Sigmoid colon (tissue), 6 donors: ENCODE measurements at regions not wholly inside any gene's neighbourhood (a gene's known extent, or its start where the extent isn't known, plus 50 kb on each side); places are given as distances from the start of the nearest gene placed in this dataset.

Source experiments
- DNase-seq: peaks from one replicate; pipeline ENCODE4 v3.0.0-alpha.2; 2019
- H3K27ac ChIP-seq, 4 donors: fragments of 200-600 bp; sonication (generic); one replicate each; pipeline ENCODE4 v1.5.1; 2016 to 2019; ENCODE audit warnings: mild to moderate bottlenecking in 1 of 4
- H3K27me3 ChIP-seq, 3 donors: fragments of 200-600 bp; sonication (generic); one replicate each; pipeline ENCODE4 v1.5.1; 2019; ENCODE audit warnings: mild to moderate bottlenecking in 1 of 3
- H3K36me3 ChIP-seq, 4 donors: fragments of 200-600 bp; sonication (generic); one replicate each; pipeline ENCODE4 v1.5.1; 2016 to 2019
- H3K4me1 ChIP-seq, 4 donors: fragments of 200-600 bp; sonication (generic); one replicate each; pipeline ENCODE4 v1.5.1; 2017 to 2019
- H3K4me3 ChIP-seq, 4 donors: fragments of 200-600 bp; sonication (generic); one replicate each; pipeline ENCODE4 v1.5.1; 2017 to 2019; ENCODE audit warnings: mild to moderate bottlenecking in 2 of 4, moderate library complexity in 1 of 4
- H3K9me3 ChIP-seq, 4 donors: fragments of 200-600 bp in 3 of 4; sonication (generic) in 3 of 4; one replicate each; pipeline versions ENCODE4 v1.5.1 to v1.6.1; 2013 to 2019
- CTCF ChIP-seq, 4 experiments: fragments of 450-650 bp in 3 of 4; fragments of 200-600 bp in 1 of 4; IDR thresholded peaks; one replicate each; pipeline ENCODE4 v1.5.1; 2016 to 2019; ENCODE audit warnings: antibody characterized with exemption in 4 of 4, mild to moderate bottlenecking in 3 of 4, moderate library complexity in 2 of 4
- EP300 ChIP-seq, 4 donors: sonication (generic); formaldehyde crosslinking; IDR thresholded peaks; one replicate each; pipeline ENCODE4 v1.6.1; 2017; ENCODE audit warnings: antibody characterized with exemption in 4 of 4
- POLR2A ChIP-seq, 2 donors: fragments of 450-650 bp; IDR thresholded peaks; one replicate each; pipeline ENCODE4 v1.6.1; 2016; ENCODE audit warnings: antibody characterized with exemption in 2 of 2, mild to moderate bottlenecking in 2 of 2, moderate library complexity in 2 of 2
- POLR2AphosphoS5 ChIP-seq, 4 donors: sonication (generic); formaldehyde crosslinking; IDR thresholded peaks; one replicate each; pipeline ENCODE4 v1.6.1; 2017; ENCODE audit warnings: antibody characterized with exemption in 4 of 4
- WGBS, 2 donors: extraction: QIAGEN DNeasy Blood & Tissue Kit; methylation state at CpG; one replicate each; pipeline ENCODE4 v1.1.7; 2013; 5-methylcytosine and 5-hydroxymethylcytosine counted together
- intact Hi-C: fragments of 100-400 bp; cut with DNase I; formaldehyde crosslinking; loops from one replicate; pipeline ENCODE4 v1.15.1; 2023
- donor health status: healthy with polysubstance abuse.
- donor health status: healthy.

GRCh38 chr10:60678978-60679377, 99.3 kb upstream of the CDK1 start:
- TF ChIP-seq CTCF (IDR thresholded peaks at IDR 0.05): no peak
- Histone ChIP-seq H3K27ac (no peak overlapping the region), H3K9me3 (no peaks in the 10 kb centered on the region), H3K4me1 (no peaks in the 10 kb centered on the region), H3K27me3 (no peaks in the 10 kb centered on the region), H3K36me3 (no peaks in the 10 kb centered on the region), H3K4me3 (no peak overlapping the region)
- DNase-seq: no peak
- intact Hi-C loops: no loop called here
- WGBS, 2 donors: 89 to 94% methylated on average over 4 of the region's 4 CpGs

GRCh38 chr10:60677531-60678129, 100.6 kb upstream of the CDK1 start:
- TF ChIP-seq POLR2AphosphoS5 (IDR thresholded peaks at IDR 0.05): no peak
- Histone ChIP-seq H3K9me3 (no peaks in the 10 kb centered on the region), H3K4me1 (no peaks in the 10 kb centered on the region), H3K36me3 (no peaks in the 10 kb centered on the region), H3K4me3 (no peak overlapping the region), H3K27ac (no peak overlapping the region), H3K27me3 (no peaks in the 10 kb centered on the region)
- intact Hi-C loops: no loop called here
- no peak for DNase-seq
- 85 to 88% methylated on average over 4 of the region's 4 CpGs for WGBS, 2 donors

GRCh38 chr10:60675236-60675635, 103.0 kb upstream of the CDK1 start:
- no peak overlapping the region for H3K4me3 ChIP-seq
- TF ChIP-seq POLR2AphosphoS5 (IDR thresholded peaks at IDR 0.05): no peak
- no peak for TF ChIP-seq POLR2A (IDR thresholded peaks at IDR 0.05)
- TF ChIP-seq CTCF (IDR thresholded peaks at IDR 0.05): no peak
- no peak for TF ChIP-seq EP300 (IDR thresholded peaks at IDR 0.05)
- DNase-seq: no peak
- no peaks in the 10 kb centered on the region for H3K36me3 ChIP-seq
- intact Hi-C loops: no loop called here
- no peak overlapping the region for H3K27ac ChIP-seq
- H3K4me1 ChIP-seq: no peaks in the 10 kb centered on the region
- no peaks in the 10 kb centered on the region for H3K27me3 ChIP-seq
- H3K9me3 ChIP-seq: peaks cover 0 to 6% (median 4%) of the 10 kb centered on the region in 4 donors

DNA sequence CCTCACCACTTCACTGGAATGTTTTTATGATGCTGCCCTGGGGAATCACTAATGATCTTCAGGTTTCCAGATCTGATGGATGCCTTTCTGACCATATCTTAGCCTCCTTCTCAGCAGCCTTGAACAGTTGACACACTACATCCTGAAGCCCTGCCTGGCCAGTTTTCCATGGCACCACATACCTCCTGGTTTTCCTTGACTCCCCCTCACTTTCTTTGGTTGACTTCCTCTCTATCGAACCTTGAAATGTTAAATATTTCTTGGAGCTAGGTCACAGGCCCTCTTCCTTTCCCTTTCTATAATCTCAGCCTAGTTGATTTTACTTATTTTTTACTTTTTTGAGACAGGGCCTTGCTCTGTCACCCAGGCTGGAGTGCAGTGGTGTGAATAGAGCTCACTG, 108.8 kb upstream of the CDK1 start:
- no peak overlapping the region for H3K27ac ChIP-seq
- no peaks in the 10 kb centered on the region for H3K27me3 ChIP-seq
- no peak overlapping the region for H3K4me3 ChIP-seq
- intact Hi-C loops: no loop called here
- no peak for TF ChIP-seq POLR2A (IDR thresholded peaks at IDR 0.05)
- no peak for TF ChIP-seq EP300 (IDR thresholded peaks at IDR 0.05)
- WGBS, 2 donors: 91 to 100% methylated on average over 1 of the region's 1 CpG
- no peaks in the 10 kb centered on the region for H3K4me1 ChIP-seq
- DNase-seq: no peak
- H3K36me3 ChIP-seq: no peaks in the 10 kb centered on the region
- H3K9me3 ChIP-seq: peaks cover 0 to 6% (median 4%) of the 10 kb centered on the region in 4 donors

DNA sequence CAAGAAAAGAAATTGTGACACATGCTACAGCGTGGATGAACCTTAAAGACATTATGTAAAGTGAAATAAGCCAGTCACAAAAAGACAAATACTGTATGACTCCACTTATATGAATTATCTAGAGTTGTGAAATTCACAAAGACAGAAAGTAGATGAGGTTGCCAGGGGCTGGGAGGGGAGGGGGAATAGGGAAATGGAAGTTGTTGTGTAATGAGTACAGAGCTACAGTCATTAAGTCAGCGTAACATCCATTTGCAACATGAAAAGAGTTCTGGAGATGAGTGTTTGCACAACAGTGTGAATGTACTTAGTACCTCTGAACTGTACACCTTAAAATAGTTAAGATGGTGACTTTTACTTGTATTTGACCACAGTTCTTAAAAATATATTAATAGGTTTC, 112.1 kb upstream of the CDK1 start:
- Histone ChIP-seq H3K4me3 (no peak overlapping the region), H3K9me3 (no peaks in the 10 kb centered on the region), H3K27ac (no peak overlapping the region), H3K27me3 (no peaks in the 10 kb centered on the region), H3K36me3 (no peaks in the 10 kb centered on the region), H3K4me1 (no peaks in the 10 kb centered on the region)
- no peak for DNase-seq
- 82 to 84% methylated on average over 2 of the region's 2 CpGs for WGBS, 2 donors
- intact Hi-C loops: no loop called here
- TF ChIP-seq POLR2AphosphoS5 (IDR thresholded peaks at IDR 0.05) (no peak), POLR2A (IDR thresholded peaks at IDR 0.05) (no peak), CTCF (IDR thresholded peaks at IDR 0.05) (no peak), EP300 (IDR thresholded peaks at IDR 0.05) (no peak)

DNA sequence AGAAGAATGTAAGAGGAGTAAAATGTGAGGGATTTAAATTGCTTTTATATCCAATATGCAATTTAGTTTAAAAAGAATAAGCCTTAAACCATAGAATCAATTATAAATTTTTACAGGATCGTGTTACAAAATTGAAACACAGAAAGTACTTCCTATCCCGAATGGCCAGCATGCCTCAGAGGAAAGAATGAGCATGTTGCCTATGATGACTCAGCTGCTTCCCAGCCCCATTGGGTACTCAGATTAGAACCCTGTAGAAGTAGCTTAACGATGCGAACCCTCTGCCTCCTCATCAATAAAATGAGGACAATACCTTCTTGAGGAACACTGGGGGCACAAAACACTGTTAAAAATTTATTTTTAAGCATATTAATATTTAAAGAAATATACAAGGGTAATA, 113.4 kb upstream of the CDK1 start:
- Histone ChIP-seq H3K36me3 (no peaks in the 10 kb centered on the region), H3K27me3 (no peaks in the 10 kb centered on the region), H3K4me3 (no peak overlapping the region), H3K9me3 (no peaks in the 10 kb centered on the region), H3K27ac (no peak overlapping the region), H3K4me1 (no peaks in the 10 kb centered on the region)
- TF ChIP-seq POLR2AphosphoS5 (IDR thresholded peaks at IDR 0.05): no peak
- no peak for TF ChIP-seq POLR2A (IDR thresholded peaks at IDR 0.05)
- TF ChIP-seq CTCF (IDR thresholded peaks at IDR 0.05): no peak
- no peak for TF ChIP-seq EP300 (IDR thresholded peaks at IDR 0.05)
- DNase-seq: no peak
- intact Hi-C loops: no loop called here
- 64 to 66% methylated on average over 4 of the region's 4 CpGs for WGBS, 2 donors
